Suprapubic skin (tissue), 4 donors: ENCODE measurements at regions not wholly inside any gene's neighbourhood (a gene's known extent, or its start where the extent isn't known, plus 50 kb on each side); places are given as distances from the start of the nearest gene placed in this dataset.

Experiments
- EP300 ChIP-seq: sonication (generic); formaldehyde crosslinking; IDR thresholded peaks from one replicate; pipeline ENCODE4 v1.6.1; 2017; ENCODE audit warnings: antibody characterized with exemption
- POLR2A ChIP-seq, 2 donors: fragments of 450-650 bp; IDR thresholded peaks; one replicate each; pipeline ENCODE4 v1.6.1; 2017; ENCODE audit warnings: antibody characterized with exemption in 2 of 2, mild to moderate bottlenecking in 2 of 2, moderate library complexity in 2 of 2
- POLR2AphosphoS5 ChIP-seq, 3 donors: sonication (generic); formaldehyde crosslinking; IDR thresholded peaks; one replicate each; pipeline ENCODE4 v1.6.1; 2017; ENCODE audit warnings: antibody characterized with exemption in 3 of 3
- TF ChIP-seq, protein P1 (sequence below), 2 donors: fragments of 200-600 bp in 1 of 2; fragments of 450-650 bp in 1 of 2; sonication (generic) in 1 of 2; IDR thresholded peaks; one replicate each; pipeline ENCODE4 v1.5.1; 2016 to 2019; ENCODE audit warnings: antibody characterized with exemption in 2 of 2, mild to moderate bottlenecking in 1 of 2, moderate library complexity in 1 of 2

DNA sequence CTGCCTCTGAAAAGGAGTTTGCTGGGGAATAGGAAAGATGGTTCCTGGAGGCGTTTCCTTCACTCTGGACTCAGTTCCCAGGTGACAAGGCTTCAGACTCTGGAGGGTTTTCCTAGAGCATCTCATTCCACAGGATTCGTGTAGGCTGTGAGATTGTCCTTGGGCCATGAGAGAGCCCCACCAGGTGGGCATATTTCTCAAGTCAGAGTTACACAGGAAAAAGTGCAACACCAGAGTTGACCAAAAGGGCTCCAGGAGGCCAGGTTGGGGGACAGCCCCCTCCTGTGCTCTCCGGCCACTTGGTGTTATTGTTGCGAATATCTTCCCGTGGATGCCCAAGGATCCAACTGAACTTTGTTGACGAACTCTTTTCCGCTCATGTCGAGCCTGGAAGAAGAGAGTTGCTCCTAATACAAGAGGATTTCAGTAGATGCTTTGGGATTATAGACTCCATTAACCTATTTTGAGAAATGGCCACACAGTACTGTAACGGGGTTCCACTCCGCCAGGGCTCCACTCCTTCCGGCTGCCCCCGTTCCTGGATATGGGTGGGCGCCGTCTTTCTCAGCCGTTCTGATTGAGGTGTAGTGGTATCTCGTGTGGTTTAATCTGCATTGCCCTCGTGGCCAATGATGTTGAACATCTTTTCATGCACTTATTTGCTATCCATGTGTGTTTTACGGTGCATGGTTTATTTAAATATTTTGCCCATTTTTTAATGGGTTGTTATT lies 580.3 kb downstream of the BRD1 start:
- TF ChIP-seq POLR2A (IDR thresholded peaks at IDR 0.05) (no peak), POLR2AphosphoS5 (IDR thresholded peaks at IDR 0.05) (no peak), EP300 (no peak)
- TF ChIP-seq, protein P1, sequence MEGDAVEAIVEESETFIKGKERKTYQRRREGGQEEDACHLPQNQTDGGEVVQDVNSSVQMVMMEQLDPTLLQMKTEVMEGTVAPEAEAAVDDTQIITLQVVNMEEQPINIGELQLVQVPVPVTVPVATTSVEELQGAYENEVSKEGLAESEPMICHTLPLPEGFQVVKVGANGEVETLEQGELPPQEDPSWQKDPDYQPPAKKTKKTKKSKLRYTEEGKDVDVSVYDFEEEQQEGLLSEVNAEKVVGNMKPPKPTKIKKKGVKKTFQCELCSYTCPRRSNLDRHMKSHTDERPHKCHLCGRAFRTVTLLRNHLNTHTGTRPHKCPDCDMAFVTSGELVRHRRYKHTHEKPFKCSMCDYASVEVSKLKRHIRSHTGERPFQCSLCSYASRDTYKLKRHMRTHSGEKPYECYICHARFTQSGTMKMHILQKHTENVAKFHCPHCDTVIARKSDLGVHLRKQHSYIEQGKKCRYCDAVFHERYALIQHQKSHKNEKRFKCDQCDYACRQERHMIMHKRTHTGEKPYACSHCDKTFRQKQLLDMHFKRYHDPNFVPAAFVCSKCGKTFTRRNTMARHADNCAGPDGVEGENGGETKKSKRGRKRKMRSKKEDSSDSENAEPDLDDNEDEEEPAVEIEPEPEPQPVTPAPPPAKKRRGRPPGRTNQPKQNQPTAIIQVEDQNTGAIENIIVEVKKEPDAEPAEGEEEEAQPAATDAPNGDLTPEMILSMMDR (IDR thresholded peaks at IDR 0.05), result no peak
